ENCODE measurements at regions not wholly inside any gene's neighbourhood (a gene's known extent, or its start where the extent isn't known, plus 50 kb on each side); places are given as distances from the start of the nearest gene placed in this dataset.
"Not testable (repeated sequence)": the region's sequence is repeated elsewhere in the genome, so short reads cannot be mapped to it uniquely, and the experiment has no call there.

DNA sequence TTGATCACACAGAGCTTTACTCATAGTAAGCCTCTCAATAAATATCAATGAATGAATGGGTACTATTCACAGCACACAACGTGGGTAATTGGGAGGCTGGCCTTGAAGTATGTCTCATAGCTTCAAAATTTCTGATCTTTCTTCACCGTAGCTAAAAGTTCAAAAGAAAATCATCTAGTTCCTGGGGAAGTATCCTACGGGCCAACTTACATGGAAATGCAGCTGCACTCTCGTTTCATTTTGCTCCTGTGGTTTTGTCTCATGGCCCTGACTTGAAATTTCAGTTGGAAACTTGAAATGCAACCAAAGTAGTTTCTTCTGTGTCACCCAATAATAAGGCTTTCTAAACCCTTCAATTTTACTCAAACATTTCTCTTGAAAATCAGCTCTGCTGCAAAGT lies 76.1 kb upstream of the CNIH3 start:
- Mint-ChIP-seq H3K9me3 (peaks cover 0 to 1% (median 0%) of the 10 kb centered on the region in 3 donors), H3K4me1 (no peaks in the 10 kb centered on the region), H3K27ac (no peak overlapping the region), H3K36me3 (no peaks in the 10 kb centered on the region), H3K27me3 (peaks cover 14% of the 10 kb centered on the region), H3K4me3 (no peak overlapping the region)

DNA sequence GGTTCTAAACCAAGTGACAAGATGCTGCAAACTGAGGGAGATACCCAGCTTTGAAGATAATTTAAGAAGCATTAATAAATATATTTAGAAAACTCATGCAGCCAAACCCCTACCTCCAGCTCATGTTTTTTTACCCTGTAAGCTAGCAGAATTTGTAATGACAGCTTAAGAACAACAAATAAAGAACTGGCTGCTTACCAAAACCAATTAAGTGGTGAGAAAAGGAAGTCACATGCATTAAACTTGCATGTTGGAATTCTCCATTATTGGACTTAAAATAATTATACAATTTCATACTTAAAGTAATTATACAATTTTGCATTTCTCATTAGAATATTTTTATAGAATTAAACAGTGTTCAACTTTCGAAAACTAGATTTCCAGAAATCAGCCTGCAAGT lies 75.6 kb upstream of the CNIH3 start:
- Mint-ChIP-seq H3K27ac (no peak overlapping the region), H3K9me3 (peaks cover 0 to 1% (median 0%) of the 10 kb centered on the region in 3 donors), H3K27me3 (peaks cover 14% of the 10 kb centered on the region), H3K36me3 (no peaks in the 10 kb centered on the region), H3K4me3 (no peak overlapping the region), H3K4me1 (no peaks in the 10 kb centered on the region)

DNA sequence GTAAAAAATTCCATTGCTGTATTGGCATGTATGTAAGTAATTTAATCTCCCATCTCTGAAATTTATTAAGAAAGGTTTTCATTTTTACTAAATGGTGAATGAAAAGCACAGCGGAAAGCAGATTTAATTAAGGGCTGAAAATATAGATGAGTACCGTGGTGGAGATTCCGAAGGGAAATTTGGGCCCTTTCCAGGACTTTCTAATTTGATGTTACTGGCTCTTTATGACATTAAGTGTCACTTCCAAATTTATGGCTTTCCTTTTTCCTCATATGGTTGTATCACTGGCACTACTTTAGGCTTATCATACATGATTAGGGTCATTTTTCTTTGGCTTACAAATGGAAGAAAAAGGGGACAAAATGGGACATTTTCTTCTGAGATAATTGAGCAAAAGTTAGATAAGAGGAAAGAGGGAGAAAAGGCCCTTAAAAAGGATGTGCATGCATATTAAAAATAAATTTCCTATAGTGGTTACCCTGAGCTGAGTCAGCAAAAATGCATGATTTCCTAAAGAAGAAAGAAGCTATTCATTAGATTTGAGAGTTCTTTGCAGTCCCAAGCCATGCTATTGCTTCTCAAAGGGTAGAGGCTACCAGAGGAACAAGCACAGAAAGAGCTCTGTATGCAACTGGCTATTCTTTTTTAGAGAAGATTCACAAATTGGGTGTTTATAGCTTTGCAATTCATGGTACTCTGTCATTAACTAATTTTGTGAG lies 74.9 kb upstream of the CNIH3 start:
- Mint-ChIP-seq H3K4me1 (no peaks in the 10 kb centered on the region), H3K27me3 (peaks cover 14% of the 10 kb centered on the region), H3K27ac (no peak overlapping the region), H3K4me3 (no peak overlapping the region), H3K36me3 (no peaks in the 10 kb centered on the region), H3K9me3 (peaks cover 0 to 1% (median 0%) of the 10 kb centered on the region in 3 donors)

DNA sequence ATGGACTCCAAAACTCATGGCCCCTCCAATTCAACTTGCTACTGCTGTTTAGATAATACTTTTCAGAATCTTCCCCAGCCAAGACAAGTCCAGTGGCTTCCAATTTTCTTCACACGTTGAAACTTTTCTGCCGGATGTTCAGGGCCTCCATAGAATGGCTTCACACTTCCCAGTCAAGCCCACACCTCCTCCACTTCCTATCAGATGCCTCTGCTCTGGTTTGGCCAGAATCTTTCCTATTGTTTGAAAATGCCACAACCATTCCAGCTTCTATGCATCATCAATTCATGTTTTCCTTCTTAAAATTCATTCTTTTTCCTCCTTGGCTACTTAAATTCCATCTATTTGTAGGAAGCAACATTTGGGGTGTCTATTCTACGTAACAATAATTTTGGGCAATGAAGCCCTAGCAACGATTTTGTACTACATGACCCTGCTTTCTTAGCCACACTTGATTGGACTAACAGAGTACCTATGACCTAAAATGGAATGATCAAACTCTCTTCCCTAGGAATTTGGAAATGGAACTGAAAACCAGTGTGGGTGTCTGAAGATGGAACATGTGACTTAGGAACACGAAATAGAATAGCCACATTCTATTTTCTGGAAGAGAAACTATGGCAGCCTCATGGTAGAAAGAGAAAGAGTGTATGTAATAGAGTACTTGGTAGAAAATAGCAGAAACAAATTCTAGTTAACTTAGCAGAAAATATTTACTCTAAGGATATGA lies 74.1 kb upstream of the CNIH3 start:
- Mint-ChIP-seq H3K4me3 (no peak overlapping the region), H3K4me1 (no peaks in the 10 kb centered on the region), H3K27me3 (peaks cover 14% of the 10 kb centered on the region), H3K36me3 (no peaks in the 10 kb centered on the region), H3K9me3 (peaks cover 0 to 1% (median 0%) of the 10 kb centered on the region in 3 donors), H3K27ac (no peak overlapping the region)

DNA sequence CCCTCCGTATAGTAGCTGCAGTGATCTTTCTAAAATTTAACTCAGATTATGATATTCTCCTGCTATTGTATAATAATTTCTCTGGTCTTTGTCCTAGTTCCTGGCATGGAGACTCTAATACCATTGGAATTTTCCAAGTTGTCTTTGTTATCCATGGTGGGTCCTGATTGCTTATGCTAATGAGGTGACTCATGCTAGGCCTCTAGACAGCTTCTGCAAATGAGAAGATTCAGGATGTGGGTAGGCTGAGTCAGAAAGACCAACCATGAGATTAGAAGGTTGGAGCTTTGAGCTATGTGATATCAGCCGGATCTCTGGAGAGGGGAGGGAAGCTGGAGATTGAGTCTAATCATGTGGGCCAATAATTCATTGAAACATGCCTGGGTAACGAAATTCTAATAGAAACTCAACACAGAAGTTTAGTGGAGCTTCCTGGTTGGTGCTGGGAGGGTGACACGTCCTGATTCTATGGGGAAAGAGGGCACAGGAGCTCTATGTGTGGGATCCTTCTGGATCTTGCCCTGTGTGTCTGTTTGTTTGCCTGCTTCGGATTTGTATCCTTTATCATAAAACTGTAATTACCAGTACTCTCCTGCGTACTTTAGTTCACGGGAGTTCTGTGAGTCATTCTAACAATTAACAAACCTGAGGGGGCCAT lies 73.2 kb upstream of the CNIH3 start:
- Mint-ChIP-seq H3K36me3 (no peaks in the 10 kb centered on the region), H3K4me3 (no peak overlapping the region), H3K9me3 (peaks cover 0 to 1% (median 0%) of the 10 kb centered on the region in 3 donors), H3K27ac (no peak overlapping the region), H3K27me3 (peaks cover 14% of the 10 kb centered on the region), H3K4me1 (no peaks in the 10 kb centered on the region)

DNA sequence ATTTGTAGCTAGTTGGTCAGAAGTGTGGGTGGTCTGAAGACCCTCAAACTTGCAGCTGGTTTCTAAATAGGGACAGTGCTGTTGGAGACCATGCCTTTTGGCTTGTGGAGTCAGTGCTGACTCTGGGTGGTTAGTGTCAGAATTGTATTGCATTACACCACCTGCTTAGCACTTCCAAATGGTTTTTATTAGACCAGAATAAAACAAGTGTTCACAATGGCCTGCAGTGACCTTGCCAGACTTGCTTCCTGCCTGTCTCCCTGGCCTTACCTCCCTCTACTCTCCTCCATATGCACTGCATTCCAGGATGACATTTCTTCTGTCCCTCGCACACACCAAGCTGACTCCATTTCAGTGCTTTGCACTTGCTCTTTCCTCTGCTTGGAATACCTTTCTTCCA lies 72.7 kb upstream of the CNIH3 start:
- peaks cover 0 to 1% (median 0%) of the 10 kb centered on the region in 3 donors for H3K9me3 Mint-ChIP-seq
- no peaks in the 10 kb centered on the region for H3K36me3 Mint-ChIP-seq
- H3K4me3 Mint-ChIP-seq, result no peak overlapping the region
- H3K27ac Mint-ChIP-seq, result no peak overlapping the region
- H3K27me3 Mint-ChIP-seq, result peaks cover 14% of the 10 kb centered on the region
- H3K4me1 Mint-ChIP-seq, result no peaks in the 10 kb centered on the region

DNA sequence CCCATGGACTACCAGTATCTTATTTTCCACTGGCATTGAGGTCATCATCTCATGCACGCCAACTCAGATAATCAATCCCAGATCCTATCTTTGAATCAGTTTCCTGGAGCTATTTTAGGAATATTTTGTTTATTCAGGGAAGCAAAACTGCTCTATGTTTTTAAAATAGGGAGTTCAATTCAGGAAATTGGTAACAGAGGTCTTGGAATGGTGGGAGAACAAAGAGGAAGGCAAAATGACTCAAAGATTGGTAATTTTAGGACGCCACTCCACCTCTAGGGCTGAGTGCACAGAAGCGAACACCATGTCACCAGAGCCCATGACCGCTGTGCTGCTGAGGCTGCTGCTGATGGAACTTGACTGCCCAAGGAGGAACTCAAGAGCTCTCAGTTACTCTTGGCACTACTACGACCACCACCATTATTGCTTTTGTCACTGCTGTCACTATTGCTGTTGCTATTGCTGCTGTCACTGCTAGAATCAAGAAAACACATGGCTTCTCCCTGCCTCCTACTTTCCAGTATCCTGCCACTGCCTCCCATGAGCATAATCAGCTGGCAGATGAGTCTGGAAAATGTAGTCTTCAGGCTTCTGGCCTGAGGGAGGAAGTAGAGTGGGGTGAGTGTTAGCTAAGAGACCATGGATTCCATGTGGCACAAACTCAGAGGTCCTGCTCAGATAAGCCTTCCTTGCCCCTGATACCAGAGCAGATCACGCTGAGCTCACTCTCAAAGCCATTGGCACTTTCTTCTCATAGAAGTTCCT lies 71.6 kb upstream of the CNIH3 start:
- no peak overlapping the region for H3K27ac Mint-ChIP-seq
- no peaks in the 10 kb centered on the region for H3K36me3 Mint-ChIP-seq
- no peak overlapping the region for H3K4me3 Mint-ChIP-seq
- no peaks in the 10 kb centered on the region for H3K4me1 Mint-ChIP-seq
- H3K27me3 Mint-ChIP-seq, result peaks cover 9% of the 10 kb centered on the region
- H3K9me3 Mint-ChIP-seq, result peaks cover 0 to 1% (median 0%) of the 10 kb centered on the region in 3 donors

DNA sequence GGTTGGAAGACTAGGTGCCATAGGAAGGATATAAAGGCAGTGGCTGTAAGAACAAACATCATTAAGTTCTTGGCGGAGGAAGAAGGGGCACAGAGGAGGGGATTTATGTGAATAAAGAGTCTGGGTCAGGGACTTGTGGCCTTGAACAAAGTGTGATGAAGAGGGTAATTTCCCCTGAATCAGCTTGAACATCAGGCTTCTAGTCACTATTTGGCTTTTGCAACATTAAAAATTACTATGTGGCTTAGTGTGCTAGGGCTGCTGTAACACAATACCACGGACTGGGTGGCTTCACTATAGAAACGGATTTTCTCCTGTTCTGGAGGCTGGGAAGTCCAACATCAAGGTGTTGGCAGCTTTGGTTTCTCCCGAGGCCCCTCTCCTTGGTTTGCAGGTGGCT lies 70.5 kb upstream of the CNIH3 start:
- Mint-ChIP-seq H3K36me3 (no peaks in the 10 kb centered on the region), H3K27ac (no peak overlapping the region), H3K4me1 (no peaks in the 10 kb centered on the region), H3K4me3 (no peak overlapping the region), H3K27me3 (peaks cover 6% of the 10 kb centered on the region), H3K9me3 (no peaks in the 10 kb centered on the region)

DNA sequence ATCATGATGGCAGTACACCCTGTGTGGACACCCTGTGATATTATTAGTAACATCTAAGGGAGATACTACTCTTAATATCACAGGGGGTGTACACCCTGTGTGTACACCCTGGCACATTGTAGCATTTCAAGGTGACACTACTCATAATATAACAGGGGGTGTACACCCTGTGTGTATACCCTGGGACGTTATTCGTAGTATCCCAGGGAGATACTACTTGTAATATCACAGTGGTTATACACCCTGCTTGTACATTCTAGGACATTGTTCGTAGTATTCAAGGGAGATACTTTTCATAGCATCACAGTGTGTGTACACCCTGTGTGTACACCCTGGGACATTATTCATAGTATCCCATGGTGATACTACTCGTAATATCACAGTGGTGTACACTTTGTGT lies 67.4 kb upstream of the CNIH3 start:
- no peaks in the 10 kb centered on the region for H3K9me3 Mint-ChIP-seq
- H3K4me1 Mint-ChIP-seq, result no peaks in the 10 kb centered on the region
- no peak overlapping the region for H3K27ac Mint-ChIP-seq
- H3K27me3 Mint-ChIP-seq, result peaks cover under 1% of the 10 kb centered on the region
- no peak overlapping the region for H3K4me3 Mint-ChIP-seq
- H3K36me3 Mint-ChIP-seq, result no peaks in the 10 kb centered on the region

DNA sequence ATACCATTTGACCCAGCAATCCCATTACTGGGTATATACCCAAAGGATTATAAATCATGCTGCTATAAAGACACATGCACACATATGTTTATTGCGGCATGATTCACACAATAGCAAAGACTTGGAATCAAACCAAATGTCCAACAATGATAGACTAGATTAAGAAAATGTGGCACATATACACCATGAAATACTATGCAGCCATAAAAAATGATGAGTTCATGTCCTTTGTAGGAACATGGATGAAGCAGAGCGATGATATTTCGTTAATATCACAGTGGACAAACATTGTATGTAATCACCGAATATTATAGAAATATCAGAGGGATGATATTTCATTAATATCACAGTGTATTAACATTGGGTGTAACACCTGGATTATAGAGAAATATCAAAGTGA lies 64.9 kb upstream of the CNIH3 start:
- not testable (repeated sequence) for H3K27ac Mint-ChIP-seq, H3K4me1 Mint-ChIP-seq, H3K27me3 Mint-ChIP-seq, H3K36me3 Mint-ChIP-seq, H3K9me3 Mint-ChIP-seq, H3K4me3 Mint-ChIP-seq

DNA sequence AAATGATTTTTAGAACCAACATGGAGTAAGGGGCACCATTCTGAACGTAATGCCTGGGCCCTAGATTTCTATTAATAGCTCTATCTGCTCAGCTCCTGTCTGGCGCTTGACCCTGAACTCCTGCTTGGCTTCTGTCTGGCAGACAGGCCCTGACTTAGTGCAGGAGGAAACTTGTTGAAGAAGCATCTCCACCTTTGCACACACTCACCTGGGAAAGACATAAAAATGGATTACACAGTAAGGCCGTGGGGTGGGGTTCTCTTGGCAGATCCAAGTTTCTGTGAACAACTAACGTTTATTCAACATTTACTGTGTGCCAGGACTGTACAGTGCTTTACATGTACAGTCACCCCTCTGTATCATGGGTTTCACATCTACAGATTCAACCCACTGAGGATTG lies 62.1 kb upstream of the CNIH3 start:
- Mint-ChIP-seq H3K27ac (no peak overlapping the region), H3K9me3 (no peaks in the 10 kb centered on the region), H3K36me3 (peaks cover 4% of the 10 kb centered on the region), H3K4me3 (no peak overlapping the region), H3K27me3 (no peaks in the 10 kb centered on the region), H3K4me1 (no peaks in the 10 kb centered on the region)

DNA sequence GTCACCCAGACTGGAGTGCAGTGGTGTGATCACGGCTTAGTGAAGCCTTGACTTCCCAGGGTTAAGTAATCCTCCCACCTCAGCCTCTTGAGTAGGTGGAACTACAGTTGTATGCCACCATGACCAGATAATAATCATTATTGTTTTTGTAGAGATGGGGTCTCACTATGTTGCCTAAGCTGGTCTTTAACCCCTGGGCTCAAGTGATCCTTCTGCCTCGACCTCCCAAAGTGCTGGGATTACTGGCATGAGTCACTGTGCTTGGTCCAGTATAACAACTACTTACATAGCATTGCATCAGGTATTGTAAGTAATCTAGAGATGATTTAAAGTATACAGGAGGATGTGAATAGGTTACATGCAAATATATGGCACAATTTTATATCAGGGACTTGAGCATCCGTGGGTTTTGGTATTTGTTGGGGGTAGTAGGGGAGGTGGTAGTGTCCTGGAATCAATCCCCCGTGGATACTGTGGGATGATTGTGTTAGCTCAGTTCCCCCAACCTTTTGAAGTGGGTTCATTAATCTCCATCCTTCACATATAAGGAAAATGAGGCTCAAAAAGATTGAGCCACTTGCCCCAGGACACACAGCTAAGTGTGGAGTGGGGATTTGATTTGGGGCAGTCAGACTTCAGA lies 61.4 kb upstream of the CNIH3 start:
- Mint-ChIP-seq H3K4me3 (no peak overlapping the region), H3K4me1 (no peaks in the 10 kb centered on the region), H3K9me3 (no peaks in the 10 kb centered on the region), H3K27ac (no peak overlapping the region), H3K27me3 (no peaks in the 10 kb centered on the region), H3K36me3 (peaks cover 4% of the 10 kb centered on the region)

DNA sequence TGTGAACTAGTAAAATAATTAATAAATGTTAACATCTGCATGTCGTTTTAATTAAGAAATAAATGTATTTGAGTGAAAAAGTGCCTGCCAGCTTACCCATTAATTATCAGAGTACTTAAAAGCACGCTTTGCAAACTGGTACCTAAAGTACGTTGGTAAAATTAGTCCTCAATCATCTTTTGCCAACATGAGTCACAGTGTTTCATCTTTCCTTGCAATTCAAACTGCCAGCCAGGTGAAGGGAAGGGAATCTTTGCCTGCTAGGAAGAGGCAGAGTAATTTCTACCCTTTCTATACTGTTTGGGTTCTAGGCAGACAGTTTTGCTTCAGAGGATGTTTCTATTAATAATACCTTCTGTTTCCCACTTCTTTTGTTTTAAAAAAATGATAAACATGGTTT lies 57.2 kb upstream of the CNIH3 start:
- no peaks in the 10 kb centered on the region for H3K4me1 Mint-ChIP-seq
- peaks cover 4% of the 10 kb centered on the region for H3K36me3 Mint-ChIP-seq
- H3K27ac Mint-ChIP-seq, result no peak overlapping the region
- H3K27me3 Mint-ChIP-seq, result peaks cover 2% of the 10 kb centered on the region
- no peak overlapping the region for H3K4me3 Mint-ChIP-seq
- H3K9me3 Mint-ChIP-seq, result peaks cover 0 to 4% (median 2%) of the 10 kb centered on the region in 3 donors

DNA sequence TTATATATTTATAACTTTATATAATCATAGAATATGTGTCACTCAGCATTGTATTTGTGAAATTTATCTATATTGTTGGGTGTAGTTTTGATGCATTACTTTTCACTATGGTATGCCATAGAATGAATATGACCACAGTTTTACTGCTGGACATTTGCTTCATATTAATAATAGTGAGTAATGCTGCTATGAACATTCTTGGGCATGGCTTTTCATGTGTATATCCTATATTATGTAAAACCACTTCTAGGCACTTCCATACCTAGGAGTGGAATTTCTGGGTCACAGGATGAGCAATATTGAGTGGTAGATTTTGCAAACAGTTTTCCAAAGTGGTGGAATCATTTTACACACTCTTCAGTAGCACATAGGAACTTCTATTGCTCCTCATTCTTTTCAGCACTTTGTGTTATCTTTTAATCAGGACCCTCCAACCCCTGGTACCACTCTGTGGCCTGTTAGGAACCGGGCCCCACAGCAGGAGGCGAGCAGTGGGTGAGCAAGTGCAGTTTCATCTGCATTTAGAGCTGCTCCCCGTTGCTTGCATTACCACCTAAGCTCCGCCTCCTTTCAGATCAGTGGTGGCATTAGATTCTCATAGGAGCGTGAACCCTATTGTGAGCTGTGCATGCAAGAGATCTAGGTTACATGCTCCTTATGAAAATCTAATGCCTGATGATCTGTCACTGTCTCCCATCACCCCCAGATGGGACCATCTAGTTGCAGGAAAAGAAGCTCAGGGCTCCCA lies 56.0 kb upstream of the CNIH3 start:
- Mint-ChIP-seq H3K36me3 (peaks cover 4% of the 10 kb centered on the region), H3K4me3 (no peak overlapping the region), H3K9me3 (peaks cover 0 to 4% (median 2%) of the 10 kb centered on the region in 3 donors), H3K27me3 (peaks cover 2% of the 10 kb centered on the region), H3K27ac (no peak overlapping the region), H3K4me1 (no peaks in the 10 kb centered on the region)

Data from IgD-negative memory B cell (primary cell).